H1 (cell line): ENCODE measurements at regions not wholly inside any gene's neighbourhood (a gene's known extent, or its start where the extent isn't known, plus 50 kb on each side); places are given as distances from the start of the nearest gene placed in this dataset.

ENCODE experiments used
- CHD1 ChIP-seq: IDR thresholded peaks from 2 replicates; pipeline ENCODE4 v1.6.1; 2012; ENCODE audit warnings: low read depth, low read length, improper control_type of control experiment
- POU5F1 ChIP-seq: IDR thresholded peaks from 2 replicates; pipeline ENCODE4 v1.6.1; 2011; ENCODE audit warnings: low read depth, mild to moderate bottlenecking, low read length, moderate library complexity
- RNF2 ChIP-seq: fragments of 200-900, 300-1000 bp; sonication (generic); IDR thresholded peaks from 2 replicates; pipeline ENCODE4 v1.7.1; 2016; ENCODE audit warnings: borderline replicate concordance, low read depth, mild to moderate bottlenecking, antibody characterized with exemption, low read length; ENCODE audit not compliant: poor library complexity, severe bottlenecking; ENCODE audit errors: missing control alignments
- SP4 ChIP-seq: IDR thresholded peaks from 2 replicates; pipeline ENCODE4 v1.6.1; 2012; ENCODE audit warnings: low read length, inconsistent platforms

GRCh38 chr6:113774127-113774825 lies 82.9 kb upstream of the MARCKS start (continued):
- TF ChIP-seq POU5F1 (no peak), RNF2 (no peak), SP4 (no peak), CHD1 (no peak)
